CD4-positive, alpha-beta T cell (primary cell): ENCODE measurements at regions not wholly inside any gene's neighbourhood (a gene's known extent, or its start where the extent isn't known, plus 50 kb on each side); places are given as distances from the start of the nearest gene placed in this dataset.

Experiments
- ATAC-seq: fragments of 200-7000 bp; cut with Tn5 transposase; one replicate; pipeline ENCODE4 v1.10.0; 2022; ENCODE audit warnings: mild to moderate bottlenecking; ENCODE audit not compliant: poor library complexity
- CTCF ChIA-PET: fragments of 350-600 bp; sonication (Branson Sonifier 250); formaldehyde crosslinking; loops from one replicate; lab custom pipeline; 2021; ENCODE audit warnings: antibody characterized with exemption, inconsistent platforms; lab: Charles Lee
- POLR2A ChIA-PET: fragments of 350-600 bp; sonication (Branson Sonifier 250); formaldehyde crosslinking; loops from one replicate; lab custom pipeline; 2021; ENCODE audit warnings: antibody characterized with exemption, inconsistent platforms; lab: Charles Lee
- DNase-seq, 14 experiments: peaks; one replicate each; pipeline ENCODE4 v3.0.0-alpha.2; 2013 to 2020; ENCODE audit warnings: mixed read lengths in 2 of 14
- H3K27ac ChIP-seq, 2 donors: one replicate each; pipeline versions ENCODE4 v1.5.1 to v1.7.0; 2013; ENCODE audit warnings: low read length in 2 of 2, low read depth in 1 of 2, mild to moderate bottlenecking in 1 of 2
- H3K27me3 ChIP-seq, 2 experiments: 1 replicate in 1 of 2; 2 replicates in 1 of 2; pipeline versions ENCODE4 v1.6.1 to v1.7.0; 2013; ENCODE audit warnings: low read length in 2 of 2, control low read depth in 1 of 2, mild to moderate bottlenecking in 1 of 2, moderate library complexity in 1 of 2; ENCODE audit not compliant: insufficient read depth in 2 of 2, control insufficient read depth in 1 of 2
- H3K36me3 ChIP-seq: one replicate; pipeline ENCODE4 v1.6.1; 2013; ENCODE audit warnings: low read length, control low read depth; ENCODE audit not compliant: insufficient read depth
- H3K4me1 ChIP-seq: one replicate; pipeline ENCODE4 v1.6.1; 2013; ENCODE audit warnings: low read length, control low read depth; ENCODE audit not compliant: insufficient read depth
- H3K4me3 ChIP-seq: one replicate; pipeline ENCODE4 v1.5.1; 2013; ENCODE audit warnings: mild to moderate bottlenecking, low read length, moderate library complexity
- H3K9me3 ChIP-seq, 2 experiments: 1 replicate in 1 of 2; 2 replicates in 1 of 2; pipeline versions ENCODE4 v1.6.1 to v1.7.0; 2013; ENCODE audit warnings: low read length in 2 of 2, mild to moderate bottlenecking in 2 of 2, control low read depth in 1 of 2, moderate library complexity in 1 of 2; ENCODE audit not compliant: control insufficient read depth in 1 of 2, insufficient read depth in 1 of 2
- H3K27ac Mint-ChIP-seq: one replicate; pipeline ENCODE4 v1.8.0; 2020; ENCODE audit warnings: mixed read lengths
- H3K27me3 Mint-ChIP-seq: one replicate; pipeline ENCODE4 v1.8.0; 2021; ENCODE audit warnings: mixed read lengths
- H3K36me3 Mint-ChIP-seq: one replicate; pipeline ENCODE4 v1.8.0; 2021; ENCODE audit warnings: low read depth, mixed read lengths
- H3K4me1 Mint-ChIP-seq: one replicate; pipeline ENCODE4 v1.8.0; 2021; ENCODE audit warnings: low read depth, mixed read lengths
- H3K4me3 Mint-ChIP-seq: one replicate; pipeline ENCODE4 v1.8.0; 2020; ENCODE audit warnings: mild to moderate bottlenecking, mixed read lengths
- H3K9me3 Mint-ChIP-seq: one replicate; pipeline ENCODE4 v1.8.0; 2020; ENCODE audit warnings: mixed read lengths
- intact Hi-C, 2 experiments: fragments of 100-400 bp; cut with DNase I in 1 of 2; cut with micrococcal nuclease in 1 of 2; formaldehyde crosslinking; loops; one replicate each; pipeline versions ENCODE4 v1.15.1 to v1.9.0; 2023 to 2025; cut with DNase I, micrococcal nuclease
- TF ChIP-seq, protein P1 (sequence below): fragments of 200-600 bp; IDR thresholded peaks from one replicate; pipeline ENCODE4 v1.8.0; 2022; ENCODE audit warnings: antibody characterized with exemption, mild to moderate bottlenecking

- Histone ChIP-seq H3K4me1 (no peaks in the 10 kb centered on the region), H3K27ac (no peak overlapping the region), H3K27me3 (peaks cover 0 to 8% of the 10 kb centered on the region in 2 experiments), H3K4me3 (no peak overlapping the region), H3K9me3 (peaks cover 0 to 5% of the 10 kb centered on the region in 2 experiments), H3K36me3 (no peaks in the 10 kb centered on the region)
- Mint-ChIP-seq H3K27me3 (peaks cover 46% of the 10 kb centered on the region), H3K36me3 (no peaks in the 10 kb centered on the region), H3K9me3 (no peaks in the 10 kb centered on the region), H3K27ac (no peak overlapping the region), H3K4me1 (no peaks in the 10 kb centered on the region), H3K4me3 (no peak overlapping the region)
- TF ChIP-seq, protein P1, sequence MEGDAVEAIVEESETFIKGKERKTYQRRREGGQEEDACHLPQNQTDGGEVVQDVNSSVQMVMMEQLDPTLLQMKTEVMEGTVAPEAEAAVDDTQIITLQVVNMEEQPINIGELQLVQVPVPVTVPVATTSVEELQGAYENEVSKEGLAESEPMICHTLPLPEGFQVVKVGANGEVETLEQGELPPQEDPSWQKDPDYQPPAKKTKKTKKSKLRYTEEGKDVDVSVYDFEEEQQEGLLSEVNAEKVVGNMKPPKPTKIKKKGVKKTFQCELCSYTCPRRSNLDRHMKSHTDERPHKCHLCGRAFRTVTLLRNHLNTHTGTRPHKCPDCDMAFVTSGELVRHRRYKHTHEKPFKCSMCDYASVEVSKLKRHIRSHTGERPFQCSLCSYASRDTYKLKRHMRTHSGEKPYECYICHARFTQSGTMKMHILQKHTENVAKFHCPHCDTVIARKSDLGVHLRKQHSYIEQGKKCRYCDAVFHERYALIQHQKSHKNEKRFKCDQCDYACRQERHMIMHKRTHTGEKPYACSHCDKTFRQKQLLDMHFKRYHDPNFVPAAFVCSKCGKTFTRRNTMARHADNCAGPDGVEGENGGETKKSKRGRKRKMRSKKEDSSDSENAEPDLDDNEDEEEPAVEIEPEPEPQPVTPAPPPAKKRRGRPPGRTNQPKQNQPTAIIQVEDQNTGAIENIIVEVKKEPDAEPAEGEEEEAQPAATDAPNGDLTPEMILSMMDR, result no peak
- DNase-seq, result no peak
- intact Hi-C loops, result no loop called here
- no peak for ATAC-seq
- CTCF ChIA-PET, result no interaction called here
- POLR2A ChIA-PET, result no interaction called here
These were observed 618.8 kb downstream of the MATN1 start for GRCh38 chr1:30104551-30104950.

DNA sequence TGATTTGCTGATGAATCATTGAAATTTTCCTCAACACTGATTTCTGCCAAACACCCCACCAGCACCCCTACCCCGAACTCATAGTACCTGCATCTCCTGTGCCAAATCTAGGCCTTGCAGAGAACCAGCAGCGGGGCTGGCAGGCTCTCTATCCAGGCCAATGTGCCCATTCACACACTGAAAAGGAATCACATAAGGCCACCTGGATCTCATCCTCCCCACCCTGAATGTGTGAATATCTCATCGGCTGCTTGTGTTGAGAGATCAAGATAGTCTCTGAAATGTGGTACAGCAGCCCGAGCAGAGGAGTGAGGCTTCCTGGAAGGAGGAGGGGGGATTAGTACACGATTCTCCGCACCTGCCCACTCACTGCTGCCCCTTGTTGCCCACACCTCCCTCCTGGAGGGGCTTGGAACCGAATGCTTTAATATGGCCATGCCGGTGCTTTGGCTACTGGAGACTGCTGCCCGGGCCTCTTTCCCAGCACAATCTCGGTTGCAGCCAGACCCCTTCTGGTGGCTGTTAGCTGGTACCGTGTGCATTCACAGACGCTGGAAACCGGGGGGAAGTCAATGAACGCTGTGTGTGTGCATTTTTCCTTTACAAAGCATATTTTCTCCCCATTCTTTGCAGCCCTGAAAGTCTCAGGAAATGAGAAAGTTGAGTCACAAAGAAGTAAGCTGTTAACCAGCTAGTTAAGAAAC is 619.5 kb downstream of the MATN1 start:
- no peak overlapping the region for H3K4me3 ChIP-seq
- no peak for DNase-seq

GRCh38 chr1:30102605-30103004 is 620.8 kb downstream of the MATN1 start:
- intact Hi-C loops, result no loop called here
- ATAC-seq, result no peak

More for the DNA sequence above, 619.5 kb downstream of the MATN1 start:
- H3K4me1 ChIP-seq, result no peaks in the 10 kb centered on the region
- intact Hi-C loops, result no loop called here
- H3K27ac ChIP-seq, result no peak overlapping the region
- Mint-ChIP-seq H3K4me3 (no peak overlapping the region), H3K27me3 (peaks cover 39% of the 10 kb centered on the region), H3K36me3 (no peaks in the 10 kb centered on the region), H3K9me3 (no peaks in the 10 kb centered on the region), H3K4me1 (no peaks in the 10 kb centered on the region), H3K27ac (no peak overlapping the region)
- ChIA-PET CTCF (no interaction called here), POLR2A (no interaction called here)
- TF ChIP-seq, protein P1, result no peak
- H3K36me3 ChIP-seq, result no peaks in the 10 kb centered on the region
- H3K27me3 ChIP-seq, result peaks cover 0 to 8% of the 10 kb centered on the region in 2 experiments
- H3K9me3 ChIP-seq, result peaks cover 0 to 5% of the 10 kb centered on the region in 2 experiments
- no peak for ATAC-seq

More at GRCh38 chr1:30102605-30103004, 620.8 kb downstream of the MATN1 start:
- Histone ChIP-seq H3K4me3 (no peak overlapping the region), H3K36me3 (no peaks in the 10 kb centered on the region), H3K27me3 (peaks cover 0 to 8% of the 10 kb centered on the region in 2 experiments), H3K27ac (no peak overlapping the region), H3K4me1 (no peaks in the 10 kb centered on the region), H3K9me3 (peaks cover 0 to 5% of the 10 kb centered on the region in 2 experiments)
- DNase-seq, result no peak
- ChIA-PET POLR2A (no interaction called here), CTCF (no interaction called here)
- TF ChIP-seq, protein P1, result no peak
- Mint-ChIP-seq H3K4me1 (no peaks in the 10 kb centered on the region), H3K9me3 (no peaks in the 10 kb centered on the region), H3K36me3 (no peaks in the 10 kb centered on the region), H3K27me3 (peaks cover 29% of the 10 kb centered on the region), H3K4me3 (no peak overlapping the region), H3K27ac (no peak overlapping the region)
